Omental fat pad (tissue), 3 donors: ENCODE measurements at regions not wholly inside any gene's neighbourhood (a gene's known extent, or its start where the extent isn't known, plus 50 kb on each side); places are given as distances from the start of the nearest gene placed in this dataset.

Source experiments
- ATAC-seq: fragments of 150-250 bp; one replicate; pipeline ENCODE4 v1.9.1; 2016; ENCODE audit warnings: mild to moderate bottlenecking, moderate library complexity; ENCODE audit not compliant: low FRiP score
- DNase-seq: peaks from one replicate; pipeline ENCODE4 v3.0.0-alpha.2; 2019; ENCODE audit warnings: low spot score
- CTCF ChIP-seq, 3 donors: fragments of 450-650 bp; IDR thresholded peaks; one replicate each; pipeline ENCODE4 v1.5.1; 2016 to 2017; ENCODE audit warnings: antibody characterized with exemption in 3 of 3, mild to moderate bottlenecking in 3 of 3, moderate library complexity in 2 of 3

GRCh38 chr12:131587565-131587964 lies 123.3 kb upstream of the SFSWAP start:
- TF ChIP-seq CTCF (IDR thresholded peaks at IDR 0.05): no peak
- ATAC-seq: no peak

GRCh38 chr12:131589221-131589897 lies 121.5 kb upstream of the SFSWAP start:
- ATAC-seq: no peak
- no peak for DNase-seq
- no peak for TF ChIP-seq CTCF (IDR thresholded peaks at IDR 0.05)

More at GRCh38 chr12:131587565-131587964, 123.3 kb upstream of the SFSWAP start:
- no peak for DNase-seq

- TF ChIP-seq CTCF (IDR thresholded peaks at IDR 0.05): no peak
- ATAC-seq: no peak
- DNase-seq: no peak
These were observed 120.9 kb upstream of the SFSWAP start for GRCh38 chr12:131589966-131590365.

- TF ChIP-seq CTCF (IDR thresholded peaks at IDR 0.05): no peak
- DNase-seq: no peak
- no peak for ATAC-seq
These were observed 119.8 kb upstream of the SFSWAP start for GRCh38 chr12:131591136-131591535.

- ATAC-seq (no peak), DNase-seq (no peak)
- no peak for TF ChIP-seq CTCF (IDR thresholded peaks at IDR 0.05)
These were observed 118.9 kb upstream of the SFSWAP start for GRCh38 chr12:131591714-131592709.

GRCh38 chr12:131592972-131593371 lies 117.9 kb upstream of the SFSWAP start:
- no peak for DNase-seq
- no peak for TF ChIP-seq CTCF (IDR thresholded peaks at IDR 0.05)
- ATAC-seq: no peak
